ENCODE measurements at regions not wholly inside any gene's neighbourhood (a gene's known extent, or its start where the extent isn't known, plus 50 kb on each side); places are given as distances from the start of the nearest gene placed in this dataset.

DNA sequence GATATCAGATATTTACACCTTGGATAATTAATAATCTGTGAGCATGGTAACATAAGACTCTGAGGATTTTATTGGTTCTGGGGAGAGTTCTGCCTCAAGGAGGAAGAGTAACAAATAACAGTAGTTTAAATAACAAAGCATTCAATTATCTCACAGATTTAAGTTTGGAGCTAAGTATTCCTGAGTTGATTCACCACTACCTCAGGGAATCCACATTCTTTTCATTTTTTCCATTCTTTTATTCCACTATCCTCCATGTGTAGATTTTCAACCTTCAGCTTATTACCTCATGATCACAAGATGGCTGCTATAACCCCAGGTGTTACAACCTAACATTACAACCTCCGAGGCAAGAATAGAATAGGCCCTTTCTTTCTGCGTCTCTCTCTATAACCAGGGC, 252.2 kb upstream of the TOX3 start:
- Histone ChIP-seq H3K4me3 (no peak overlapping the region), H3F3A (replicated peaks; ENCODE audit: low read depth) (no peaks in the 10 kb centered on the region), H3K9me2 (ENCODE audit: insufficient read depth) (peaks cover 36% of the 10 kb centered on the region), H3K79me2 (replicated peaks; ENCODE audit: insufficient read depth) (no peaks in the 10 kb centered on the region), H2AFZ (no peak overlapping the region), H3K36me3 (ENCODE audit: insufficient read depth) (no peaks in the 10 kb centered on the region), H3K27me3 (ENCODE audit: insufficient read depth) (no peaks in the 10 kb centered on the region), H3K4me2 (no peak overlapping the region), H3K4me1 (ENCODE audit: insufficient read depth) (peaks cover 9% of the 10 kb centered on the region; the same call in 1 of the 2 replicates), H3K27ac (ENCODE audit: low read depth) (peak overlapping the region; percentile 43; the same call in 1 of the 2 replicates), H4K20me1 (replicated peaks; ENCODE audit: insufficient read depth) (no peaks in the 10 kb centered on the region)
- H3K27ac Mint-ChIP-seq, result peak overlapping the region; percentile 87
- peak; percentile 43; the same call in 2 of the 3 replicates for ATAC-seq
- peaks cover 14% of the 10 kb centered on the region for H3K9me3 Mint-ChIP-seq
- H3K4me3 Mint-ChIP-seq, result no peak overlapping the region
- DNase-seq (ENCODE audit: low spot score), result peak; percentile 58
- peaks cover 15% of the 10 kb centered on the region for H3K4me1 Mint-ChIP-seq
- no peak for TF ChIP-seq STAT1 (IDR thresholded peaks at IDR 0.05; ENCODE audit: unreplicated experiment)
- no peak for TF ChIP-seq ZNF331 (CRISPR knock-in tag; IDR thresholded peaks at IDR 0.05; ENCODE audit: low read depth)
- peak; percentile 33; the same call in 1 of the 2 replicates for TF ChIP-seq NANOG (IDR thresholded peaks at IDR 0.05; ENCODE audit: borderline replicate concordance)
- TF ChIP-seq POLR2AphosphoS5 (IDR thresholded peaks at IDR 0.05; ENCODE audit: low read depth), result no peak
- peaks cover 2% of the 10 kb centered on the region for H3K27me3 Mint-ChIP-seq (ENCODE audit: insufficient read depth, low read depth, poor library complexity)
- peaks cover 5% of the 10 kb centered on the region; the same call in 2 of the 3 replicates for H3K36me3 Mint-ChIP-seq (ENCODE audit: low read depth)

DNA sequence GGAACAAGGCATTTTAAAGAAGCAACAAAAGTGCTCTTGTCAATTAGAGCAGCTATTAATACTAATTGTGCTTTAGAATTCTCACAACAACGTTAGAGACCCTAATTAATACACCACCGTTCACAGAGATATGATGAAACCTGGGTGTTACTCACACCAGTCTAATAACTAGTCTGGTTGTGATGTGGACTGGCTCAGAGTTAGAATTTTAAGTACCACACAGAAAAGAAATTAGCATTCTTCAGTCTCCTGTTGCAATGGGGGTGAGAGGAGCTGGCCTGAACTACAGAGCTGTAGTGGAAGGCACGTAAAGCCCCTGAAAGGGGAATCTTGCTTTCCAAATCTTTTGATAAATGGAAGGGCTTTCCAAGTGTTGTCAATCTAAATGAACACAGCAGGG, 240.8 kb upstream of the TOX3 start:
- Histone ChIP-seq H4K20me1 (replicated peaks; ENCODE audit: insufficient read depth) (no peaks in the 10 kb centered on the region), H2AFZ (no peak overlapping the region; the same call in 1 of the 2 replicates), H3F3A (replicated peaks; ENCODE audit: low read depth) (no peaks in the 10 kb centered on the region), H3K4me3 (no peak overlapping the region), H3K27me3 (ENCODE audit: insufficient read depth) (no peaks in the 10 kb centered on the region), H3K9me2 (ENCODE audit: insufficient read depth) (peaks cover 16% of the 10 kb centered on the region; the same call in 1 of the 2 replicates), H3K36me3 (ENCODE audit: insufficient read depth) (no peaks in the 10 kb centered on the region), H3K4me2 (no peak overlapping the region), H3K27ac (ENCODE audit: low read depth) (no peak overlapping the region), H3K79me2 (replicated peaks; ENCODE audit: insufficient read depth) (no peaks in the 10 kb centered on the region), H3K4me1 (ENCODE audit: insufficient read depth) (no peaks in the 10 kb centered on the region; the same call in 1 of the 2 replicates)
- peaks cover 2% of the 10 kb centered on the region for H3K27me3 Mint-ChIP-seq (ENCODE audit: insufficient read depth, low read depth, poor library complexity)
- no peak overlapping the region for H3K27ac Mint-ChIP-seq
- peaks cover 16% of the 10 kb centered on the region for H3K4me1 Mint-ChIP-seq
- no peak for DNase-seq (ENCODE audit: low spot score)
- H3K4me3 Mint-ChIP-seq, result no peak overlapping the region
- ATAC-seq, result no peak
- peaks cover 5% of the 10 kb centered on the region; the same call in 2 of the 3 replicates for H3K9me3 Mint-ChIP-seq
- H3K36me3 Mint-ChIP-seq (ENCODE audit: low read depth), result peaks cover 5% of the 10 kb centered on the region; the same call in 1 of the 3 replicates
- TF ChIP-seq ZNF331 (CRISPR knock-in tag; IDR thresholded peaks at IDR 0.05; ENCODE audit: low read depth) (no peak), ETS1 (IDR thresholded peaks at IDR 0.05) (no peak), POLR2AphosphoS5 (IDR thresholded peaks at IDR 0.05; ENCODE audit: low read depth) (no peak), JUNB (IDR thresholded peaks at IDR 0.05; ENCODE audit: unreplicated experiment) (no peak), ZNF114 (CRISPR knock-in tag; IDR thresholded peaks at IDR 0.05) (no peak), EZH2 (IDR thresholded peaks at IDR 0.05; ENCODE audit: low read depth, unreplicated experiment) (no peak), EZH2phosphoT487 (IDR thresholded peaks at IDR 0.05; ENCODE audit: unreplicated experiment) (no peak), STAT1 (IDR thresholded peaks at IDR 0.05; ENCODE audit: unreplicated experiment) (no peak), NANOG (IDR thresholded peaks at IDR 0.05; ENCODE audit: borderline replicate concordance) (no peak), CREB1 (CRISPR knock-in tag; IDR thresholded peaks at IDR 0.05; ENCODE audit: low read depth) (no peak), CTCF (conservative IDR thresholded peaks at IDR 0.05; ENCODE audit: low read depth in 2 of 2) (no peak)
- TF ChIP-seq, protein P1, sequence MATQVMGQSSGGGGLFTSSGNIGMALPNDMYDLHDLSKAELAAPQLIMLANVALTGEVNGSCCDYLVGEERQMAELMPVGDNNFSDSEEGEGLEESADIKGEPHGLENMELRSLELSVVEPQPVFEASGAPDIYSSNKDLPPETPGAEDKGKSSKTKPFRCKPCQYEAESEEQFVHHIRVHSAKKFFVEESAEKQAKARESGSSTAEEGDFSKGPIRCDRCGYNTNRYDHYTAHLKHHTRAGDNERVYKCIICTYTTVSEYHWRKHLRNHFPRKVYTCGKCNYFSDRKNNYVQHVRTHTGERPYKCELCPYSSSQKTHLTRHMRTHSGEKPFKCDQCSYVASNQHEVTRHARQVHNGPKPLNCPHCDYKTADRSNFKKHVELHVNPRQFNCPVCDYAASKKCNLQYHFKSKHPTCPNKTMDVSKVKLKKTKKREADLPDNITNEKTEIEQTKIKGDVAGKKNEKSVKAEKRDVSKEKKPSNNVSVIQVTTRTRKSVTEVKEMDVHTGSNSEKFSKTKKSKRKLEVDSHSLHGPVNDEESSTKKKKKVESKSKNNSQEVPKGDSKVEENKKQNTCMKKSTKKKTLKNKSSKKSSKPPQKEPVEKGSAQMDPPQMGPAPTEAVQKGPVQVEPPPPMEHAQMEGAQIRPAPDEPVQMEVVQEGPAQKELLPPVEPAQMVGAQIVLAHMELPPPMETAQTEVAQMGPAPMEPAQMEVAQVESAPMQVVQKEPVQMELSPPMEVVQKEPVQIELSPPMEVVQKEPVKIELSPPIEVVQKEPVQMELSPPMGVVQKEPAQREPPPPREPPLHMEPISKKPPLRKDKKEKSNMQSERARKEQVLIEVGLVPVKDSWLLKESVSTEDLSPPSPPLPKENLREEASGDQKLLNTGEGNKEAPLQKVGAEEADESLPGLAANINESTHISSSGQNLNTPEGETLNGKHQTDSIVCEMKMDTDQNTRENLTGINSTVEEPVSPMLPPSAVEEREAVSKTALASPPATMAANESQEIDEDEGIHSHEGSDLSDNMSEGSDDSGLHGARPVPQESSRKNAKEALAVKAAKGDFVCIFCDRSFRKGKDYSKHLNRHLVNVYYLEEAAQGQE (IDR thresholded peaks at IDR 0.05; ENCODE audit: unreplicated experiment), result no peak

Data from GM23338 (cell line).